NT2/D1 (cell line): ENCODE measurements at regions not wholly inside any gene's neighbourhood (a gene's known extent, or its start where the extent isn't known, plus 50 kb on each side); places are given as distances from the start of the nearest gene placed in this dataset.

Source experiments
- DNase-seq: peaks from one replicate; pipeline ENCODE4 v3.0.0-alpha.2; 2011; ENCODE audit warnings: low read depth, low spot score
- H3K27me3 ChIP-seq: 2 replicates; pipeline ENCODE4 v1.6.0; 2011; ENCODE audit warnings: mild to moderate bottlenecking; ENCODE audit not compliant: insufficient read length, insufficient read depth
- H3K36me3 ChIP-seq: 2 replicates; pipeline ENCODE4 v1.6.1; 2011; ENCODE audit warnings: mild to moderate bottlenecking, low read length, mixed read lengths; ENCODE audit not compliant: insufficient read depth, insufficient read length
- H3K4me1 ChIP-seq: 2 replicates; pipeline ENCODE4 v1.5.1; 2011; ENCODE audit not compliant: insufficient read depth, insufficient read length
- H3K4me3 ChIP-seq: 2 replicates; pipeline ENCODE4 v1.5.1; 2011; ENCODE audit warnings: low read depth; ENCODE audit not compliant: insufficient read length
- H3K9ac ChIP-seq: 2 replicates; pipeline ENCODE4 v1.6.0; 2011; ENCODE audit warnings: low read depth; ENCODE audit not compliant: insufficient read length
- H3K9me3 ChIP-seq: 2 replicates; pipeline ENCODE4 v1.5.1; 2011; ENCODE audit warnings: mild to moderate bottlenecking, low read length; ENCODE audit not compliant: insufficient read depth
- SUZ12 ChIP-seq: IDR thresholded peaks from 2 replicates; pipeline ENCODE4 v1.6.1; 2011; ENCODE audit not compliant: insufficient read length, insufficient read depth; ENCODE audit errors: extremely low read depth
- YY1 ChIP-seq: IDR thresholded peaks from 2 replicates; pipeline ENCODE4 v1.6.1; 2011; ENCODE audit not compliant: insufficient read length, insufficient read depth
- ZNF274 ChIP-seq: IDR thresholded peaks from 2 replicates; pipeline ENCODE4 v1.6.1; 2011; ENCODE audit warnings: mild to moderate bottlenecking, low read depth, low read length

GRCh38 chr13:80510686-80511085 lies 169.8 kb upstream of the SPRY2 start:
- no peak overlapping the region for H3K4me3 ChIP-seq
- H3K9ac ChIP-seq: no peak overlapping the region
- H3K36me3 ChIP-seq: no peaks in the 10 kb centered on the region
- no peak for DNase-seq
- H3K9me3 ChIP-seq: 0 out of 2 replicates have a peak, but pooled peaks cover 2% of the 10 kb centered on the region
- H3K4me1 ChIP-seq: no peaks in the 10 kb centered on the region
- no peak for TF ChIP-seq SUZ12
- TF ChIP-seq ZNF274: no peak
- no peak for TF ChIP-seq YY1
- no peaks in the 10 kb centered on the region for H3K27me3 ChIP-seq

DNA sequence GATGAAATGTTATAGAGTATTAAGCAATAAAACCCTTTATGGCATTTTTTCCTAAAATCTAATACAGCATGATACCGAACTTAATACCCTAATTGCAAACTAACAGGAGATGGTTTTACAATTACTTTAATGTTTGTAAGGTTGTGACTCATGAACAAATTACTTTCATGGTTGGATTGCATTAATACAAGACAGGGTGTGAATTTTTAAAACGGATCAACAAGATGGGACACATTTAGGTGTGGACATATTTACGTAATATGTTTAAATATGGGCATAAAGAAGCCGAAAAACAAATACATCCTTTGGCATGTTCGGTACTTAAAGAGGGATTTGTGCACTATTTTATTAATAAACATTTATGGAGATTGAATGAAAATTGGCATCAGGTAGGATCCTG lies 168.3 kb upstream of the SPRY2 start:
- no peak for TF ChIP-seq ZNF274
- TF ChIP-seq YY1: no peak
- no peak for TF ChIP-seq SUZ12
- DNase-seq: no peak
- Histone ChIP-seq H3K9ac (no peak overlapping the region), H3K36me3 (no peaks in the 10 kb centered on the region), H3K4me3 (no peak overlapping the region), H3K4me1 (no peaks in the 10 kb centered on the region), H3K27me3 (no peaks in the 10 kb centered on the region), H3K9me3 (peaks cover 6% of the 10 kb centered on the region; the same call in 1 of the 2 replicates)

- DNase-seq: no peak
- Histone ChIP-seq H3K36me3 (no peaks in the 10 kb centered on the region), H3K27me3 (no peaks in the 10 kb centered on the region), H3K4me3 (no peak overlapping the region), H3K9ac (no peak overlapping the region), H3K9me3 (peaks cover 6% of the 10 kb centered on the region; the same call in 1 of the 2 replicates), H3K4me1 (no peaks in the 10 kb centered on the region)
- no peak for TF ChIP-seq ZNF274
- no peak for TF ChIP-seq SUZ12
These were observed 167.1 kb upstream of the SPRY2 start for GRCh38 chr13:80508031-80508430.

- Histone ChIP-seq H3K9me3 (peaks cover 6% of the 10 kb centered on the region; the same call in 1 of the 2 replicates), H3K9ac (no peak overlapping the region), H3K36me3 (no peaks in the 10 kb centered on the region), H3K4me3 (no peak overlapping the region), H3K27me3 (no peaks in the 10 kb centered on the region), H3K4me1 (no peaks in the 10 kb centered on the region)
- TF ChIP-seq SUZ12 (no peak), ZNF274 (no peak), YY1 (no peak)
- DNase-seq: no peak
These were observed 163.5 kb upstream of the SPRY2 start for GRCh38 chr13:80504453-80504852.

DNA sequence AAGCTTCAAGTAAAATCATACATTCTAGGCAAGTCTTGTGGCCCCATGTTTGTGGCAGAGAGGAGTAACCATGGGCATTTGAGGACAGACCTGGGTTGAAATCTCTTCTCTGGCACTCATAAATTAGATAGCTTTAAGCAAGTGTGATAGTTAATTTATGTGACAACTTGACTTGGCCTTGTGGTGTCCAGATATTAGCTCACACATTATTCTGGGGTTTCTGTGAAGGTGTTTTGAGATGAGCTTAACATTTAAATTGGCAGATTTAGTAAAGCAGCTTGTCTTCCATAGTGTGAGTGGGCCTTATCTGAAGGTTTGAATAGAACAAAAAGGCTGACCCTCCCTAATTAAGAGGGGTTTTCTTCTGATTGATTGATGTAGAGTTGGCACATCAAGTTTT lies 161.4 kb upstream of the SPRY2 start:
- Histone ChIP-seq H3K36me3 (no peaks in the 10 kb centered on the region), H3K4me3 (no peak overlapping the region), H3K27me3 (no peaks in the 10 kb centered on the region), H3K9ac (no peak overlapping the region), H3K4me1 (no peaks in the 10 kb centered on the region), H3K9me3 (peaks cover 6% of the 10 kb centered on the region; the same call in 1 of the 2 replicates)
- no peak for TF ChIP-seq ZNF274
- TF ChIP-seq SUZ12: no peak
- TF ChIP-seq YY1: no peak
- no peak for DNase-seq

GRCh38 chr13:80501556-80501955 lies 160.6 kb upstream of the SPRY2 start:
- H3K9me3 ChIP-seq: peaks cover 6% of the 10 kb centered on the region; the same call in 1 of the 2 replicates
- H3K4me1 ChIP-seq: no peaks in the 10 kb centered on the region
- H3K27me3 ChIP-seq: no peaks in the 10 kb centered on the region
- no peak for TF ChIP-seq SUZ12
- TF ChIP-seq YY1: no peak
- H3K36me3 ChIP-seq: no peaks in the 10 kb centered on the region
- no peak overlapping the region for H3K9ac ChIP-seq
- H3K4me3 ChIP-seq: no peak overlapping the region
- no peak for DNase-seq

DNA sequence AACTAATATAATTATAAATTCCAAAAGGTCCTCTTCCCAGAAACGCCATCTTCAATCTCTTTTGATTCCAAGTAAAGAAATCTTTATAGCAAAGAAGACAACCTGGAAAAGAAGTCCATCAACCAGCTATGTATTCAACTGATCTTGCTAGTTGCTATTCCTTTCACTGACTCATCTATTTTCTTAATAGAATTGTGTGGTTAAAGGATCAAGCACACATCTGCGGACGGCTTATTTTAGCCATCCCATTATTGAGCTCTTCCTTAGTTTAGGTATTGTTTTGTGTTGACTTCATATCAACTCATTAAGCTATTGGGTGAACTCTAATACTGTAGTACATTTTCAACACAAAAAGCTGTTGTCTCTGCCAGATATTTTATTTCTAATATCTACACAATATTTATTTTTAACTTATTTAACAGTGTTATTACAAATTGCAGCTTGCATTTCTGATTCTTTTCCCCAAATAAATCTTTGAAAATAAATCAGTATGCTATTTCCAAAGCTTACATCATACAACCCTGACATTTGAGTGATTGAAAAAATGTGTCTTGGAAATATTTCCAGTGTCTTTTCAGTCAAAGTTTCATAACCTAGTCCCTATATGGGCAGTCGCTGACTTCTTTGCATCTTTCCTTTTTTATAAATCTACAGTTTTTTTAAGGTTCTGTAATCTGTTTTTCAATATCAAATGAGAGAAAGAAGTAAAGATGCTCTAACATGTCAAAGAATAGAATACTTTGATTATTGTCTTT lies 158.8 kb upstream of the SPRY2 start:
- H3K4me1 ChIP-seq: no peaks in the 10 kb centered on the region

More for the DNA sequence above, 158.8 kb upstream of the SPRY2 start:
- TF ChIP-seq ZNF274 (no peak), YY1 (no peak), SUZ12 (no peak)
- Histone ChIP-seq H3K27me3 (no peaks in the 10 kb centered on the region), H3K9me3 (no peaks in the 10 kb centered on the region), H3K4me3 (no peak overlapping the region), H3K9ac (no peak overlapping the region), H3K36me3 (no peaks in the 10 kb centered on the region)
- DNase-seq: no peak
